Activated T-cell treated with anti-CD3 and anti-CD28 coated beads for 48 hours (primary cell): ENCODE measurements at regions not wholly inside any gene's neighbourhood (a gene's known extent, or its start where the extent isn't known, plus 50 kb on each side); places are given as distances from the start of the nearest gene placed in this dataset.
"Not testable (repeated sequence)": the region's sequence is repeated elsewhere in the genome, so short reads cannot be mapped to it uniquely, and the experiment has no call there.

Experiments used
- DNase-seq: peaks from one replicate; pipeline ENCODE4 v3.0.0-alpha.2; 2020; ENCODE audit warnings: low read depth

- DNase-seq, result not testable (repeated sequence)
These were observed 51.7 kb downstream of the PPIAL4C start for GRCh38 chr1:149635290-149635899.

GRCh38 chr1:149636286-149637122 is 52.9 kb downstream of the PPIAL4C start:
- DNase-seq, result peak; percentile 86

GRCh38 chr1:149638481-149638880 is 54.8 kb downstream of the PPIAL4C start:
- DNase-seq, result not testable (repeated sequence)

DNA sequence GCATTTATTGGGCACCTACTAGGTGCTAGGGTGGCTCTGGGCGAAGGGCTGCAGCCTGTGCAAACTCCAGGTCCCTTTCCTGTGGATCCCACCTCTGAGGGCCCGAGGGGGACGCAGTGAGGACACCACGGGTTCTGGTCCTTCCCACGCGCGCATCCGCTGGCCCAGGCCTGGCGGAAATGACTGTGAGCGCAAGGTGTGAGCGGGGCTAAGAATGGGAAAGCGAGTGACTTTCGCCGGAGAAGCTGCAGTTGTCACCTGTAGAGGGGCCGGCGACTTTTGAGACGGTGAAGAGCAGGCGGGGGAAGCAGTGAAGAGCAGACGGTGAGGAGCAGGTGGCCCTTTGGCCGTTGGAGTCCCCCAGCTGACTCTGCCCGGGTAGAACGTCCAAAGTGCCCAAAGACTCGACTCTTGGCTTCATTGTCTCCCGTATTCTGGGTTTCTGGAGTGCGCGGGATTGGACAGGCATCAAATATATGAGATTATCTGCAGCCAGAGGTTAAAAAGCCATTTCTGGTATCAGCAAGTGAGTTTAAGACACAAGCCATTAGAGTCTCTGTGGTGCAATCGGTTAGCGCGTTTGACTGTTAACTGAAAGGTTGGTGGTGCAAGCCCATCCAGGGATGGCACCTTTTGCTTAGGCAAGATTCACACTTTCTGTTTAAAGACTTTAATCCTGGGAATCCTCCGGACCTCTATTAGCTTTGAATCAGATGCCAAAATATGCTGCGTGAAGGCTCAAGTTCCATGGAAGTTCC is 55.4 kb downstream of the PPIAL4C start:
- DNase-seq, result not testable (repeated sequence)

GRCh38 chr1:149641179-149641578 is 57.5 kb downstream of the PPIAL4C start:
- DNase-seq, result not testable (repeated sequence)

DNA sequence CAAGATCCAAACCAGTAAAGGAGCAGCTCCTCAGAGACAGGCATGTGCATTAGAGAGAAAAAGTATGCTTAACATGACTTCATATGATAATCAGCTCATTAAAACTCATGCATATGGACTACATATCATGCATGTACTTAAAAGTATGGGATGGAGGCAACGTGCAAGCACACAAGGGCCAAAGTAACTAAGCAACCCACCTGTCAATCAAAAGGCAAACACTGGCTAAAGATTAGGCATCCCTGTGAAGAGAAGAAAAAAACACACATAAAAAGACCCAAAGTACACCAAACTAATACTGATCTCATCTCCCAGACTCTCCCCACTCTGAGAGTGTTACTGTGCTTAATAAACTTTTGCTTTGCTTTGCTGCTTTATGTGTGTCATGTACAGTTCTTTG is 61.2 kb downstream of the PPIAL4C start:
- DNase-seq, result not testable (repeated sequence)

- not testable (repeated sequence) for DNase-seq
These were observed 62.8 kb downstream of the PPIAL4C start for GRCh38 chr1:149646360-149647017.

- DNase-seq, result not testable (repeated sequence)
These were observed 63.3 kb downstream of the PPIAL4C start for GRCh38 chr1:149647018-149647373.

DNA sequence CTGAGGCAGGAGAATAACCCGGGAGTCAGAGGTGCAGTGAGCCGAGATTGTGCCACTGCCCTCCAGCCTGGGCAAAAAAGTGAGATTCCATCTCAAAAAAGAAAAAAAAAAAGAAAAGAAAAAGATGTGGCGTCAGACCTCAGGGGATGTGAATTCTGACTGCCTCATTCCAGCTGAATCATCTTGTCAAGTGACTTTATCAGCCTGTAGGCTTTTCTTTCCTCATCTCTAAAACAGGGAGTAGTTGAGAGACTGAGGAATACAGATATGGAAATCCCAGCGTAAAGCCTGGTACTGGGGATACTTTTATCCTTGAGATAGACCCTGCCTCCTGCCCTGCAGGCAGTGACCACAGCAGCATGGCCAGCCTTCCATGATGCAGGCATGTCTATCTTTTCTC is 74.1 kb downstream of the PPIAL4C start:
- not testable (repeated sequence) for DNase-seq

GRCh38 chr1:149658175-149658574 is 74.5 kb downstream of the PPIAL4C start:
- DNase-seq, result not testable (repeated sequence)

- not testable (repeated sequence) for DNase-seq
These were observed 81.0 kb downstream of the PPIAL4C start for GRCh38 chr1:149664624-149665023.

GRCh38 chr1:149665033-149665432 is 81.4 kb downstream of the PPIAL4C start:
- DNase-seq, result not testable (repeated sequence)

DNA sequence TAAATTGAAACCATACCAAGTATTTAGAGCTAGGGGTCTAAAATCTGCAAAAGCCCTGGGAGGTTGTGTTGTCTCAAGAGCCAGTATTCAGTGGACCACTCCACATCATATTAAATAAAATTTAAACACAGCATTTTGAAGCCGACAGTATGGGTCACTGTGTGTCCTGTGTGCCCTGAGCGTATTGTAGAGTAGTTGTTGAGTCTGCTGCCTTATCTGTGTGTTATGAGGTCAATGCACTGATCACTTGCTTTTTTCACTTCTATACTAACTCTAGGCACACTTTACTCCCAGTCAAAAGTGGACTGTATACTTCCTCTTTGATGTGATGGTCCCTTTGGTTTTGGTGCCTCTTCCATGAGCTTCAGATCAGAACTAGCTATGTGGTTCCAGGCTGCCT is 81.9 kb downstream of the PPIAL4C start:
- not testable (repeated sequence) for DNase-seq

DNA sequence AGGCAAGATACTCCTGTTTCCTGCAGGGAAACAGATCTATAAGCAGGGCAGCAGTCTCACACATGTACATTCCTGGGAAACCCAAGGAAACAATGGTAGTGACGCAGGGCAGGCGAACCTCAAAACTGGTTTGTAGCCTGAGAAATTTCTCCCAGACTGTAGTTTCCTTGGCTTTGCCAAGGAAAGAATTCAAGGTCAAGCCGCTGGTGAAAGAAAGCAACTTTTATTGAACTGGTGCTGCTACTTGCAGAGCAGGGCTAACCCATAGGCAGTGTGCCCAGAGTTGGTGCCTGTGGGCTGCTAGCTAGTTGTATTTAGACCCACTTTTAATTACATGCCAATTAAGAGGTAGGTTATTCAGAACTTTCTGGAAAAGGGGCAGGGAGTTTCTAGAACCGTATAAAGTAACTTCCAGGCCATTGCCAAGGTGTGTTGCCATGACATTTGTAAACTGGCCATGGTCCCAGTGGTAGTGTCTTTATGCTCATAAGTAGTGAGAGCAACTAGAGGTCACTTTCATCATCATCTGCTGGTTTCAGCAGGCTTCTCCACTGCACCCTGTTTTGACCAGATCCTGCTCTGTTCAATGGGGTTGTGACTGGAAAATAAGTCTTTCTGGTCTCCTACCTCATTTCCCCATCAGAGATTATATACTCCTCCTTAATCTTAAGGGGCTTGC is 89.7 kb downstream of the PPIAL4C start:
- DNase-seq, result not testable (repeated sequence)

GRCh38 chr1:149674921-149675320 is 91.3 kb downstream of the PPIAL4C start:
- DNase-seq, result not testable (repeated sequence)

- not testable (repeated sequence) for DNase-seq
These were observed 93.7 kb downstream of the PPIAL4C start for GRCh38 chr1:149677359-149677758.

DNA sequence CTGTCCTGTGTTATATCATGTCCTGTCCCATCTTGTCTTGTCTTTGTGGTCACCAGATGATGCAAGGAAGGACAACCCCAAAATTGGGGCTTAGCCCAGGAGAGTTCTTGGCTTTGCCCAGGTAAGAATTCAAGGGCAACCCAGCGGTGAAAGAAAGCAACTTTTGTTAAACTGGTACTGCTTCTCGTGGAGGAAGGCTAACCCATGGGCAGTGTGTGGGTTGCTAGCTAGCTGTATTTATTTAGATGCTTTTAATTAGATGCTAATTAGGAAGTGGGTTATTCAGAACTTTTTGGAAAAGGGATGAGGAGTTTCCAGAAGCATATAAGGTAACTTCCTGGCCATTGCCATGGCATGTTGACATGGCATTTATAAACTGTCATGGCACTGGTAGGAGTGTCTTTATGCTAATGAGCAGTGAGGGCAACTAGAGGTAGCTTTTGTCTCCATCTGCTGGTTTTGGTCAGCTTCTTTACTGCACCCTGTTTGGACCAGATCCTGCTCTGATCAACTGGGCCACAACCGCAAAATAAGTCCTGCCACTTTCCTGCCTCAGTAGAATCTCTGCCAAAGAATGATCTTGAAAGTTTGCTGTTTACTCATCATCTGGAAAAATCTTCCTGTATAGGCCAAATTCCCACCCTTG is 95.8 kb upstream of the FCGR1A start:
- not testable (repeated sequence) for DNase-seq

- DNase-seq, result not testable (repeated sequence)
These were observed 91.1 kb upstream of the FCGR1A start for GRCh38 chr1:149691399-149691798.

- DNase-seq, result peak; percentile 7
These were observed 89.5 kb upstream of the FCGR1A start for GRCh38 chr1:149692804-149693539.

DNA sequence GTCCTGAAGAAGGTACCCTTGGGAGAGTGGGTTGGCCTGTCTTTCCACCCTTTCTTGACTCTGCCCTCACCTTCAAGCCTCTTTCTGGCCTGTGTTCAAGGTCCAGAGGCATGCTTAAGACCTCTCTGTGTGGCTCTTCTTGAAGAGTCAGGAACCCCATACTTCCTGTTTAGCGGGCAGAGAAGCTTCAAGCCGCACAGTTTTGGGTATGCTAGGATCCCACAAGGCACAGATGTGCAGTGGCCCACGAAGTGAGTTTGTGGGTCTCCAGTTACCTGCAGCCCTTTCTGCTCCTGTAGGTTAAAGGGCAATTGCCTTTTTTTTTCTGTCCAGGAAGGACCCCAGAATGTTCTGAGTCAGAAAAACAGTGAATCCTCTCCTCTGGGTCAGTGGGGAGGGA is 87.4 kb upstream of the FCGR1A start:
- not testable (repeated sequence) for DNase-seq
